ENCODE measurements at regions not wholly inside any gene's neighbourhood (a gene's known extent, or its start where the extent isn't known, plus 50 kb on each side); places are given as distances from the start of the nearest gene placed in this dataset.

DNA sequence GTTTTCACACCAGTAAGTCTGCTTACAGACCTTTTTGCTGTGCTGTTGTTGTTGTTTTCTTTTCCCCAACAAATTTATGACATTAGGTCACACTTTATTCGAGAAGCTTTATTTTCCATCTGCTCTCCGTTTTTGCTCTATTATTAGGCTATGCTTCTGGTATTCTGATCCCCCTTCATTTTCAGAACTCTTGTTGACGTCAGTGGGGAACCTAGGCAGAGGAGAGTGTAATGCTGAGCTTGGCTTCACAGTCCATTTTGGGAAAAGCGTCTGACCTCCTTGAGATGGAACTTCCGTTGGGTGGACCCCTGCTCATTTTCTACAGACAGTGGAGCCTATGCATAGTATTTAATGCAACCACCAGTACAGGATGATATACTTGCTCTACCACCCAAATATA lies 387.9 kb upstream of the MEF2C start:
- Histone ChIP-seq H4K5ac (ENCODE audit: low read depth, low read length) (no peak overlapping the region), H4K8ac (ENCODE audit: low read depth in 2 of 2, low read length in 2 of 2) (no peak overlapping the region), H2AK5ac (ENCODE audit: low read depth, low read length) (no peak overlapping the region), H3K4me1 (ENCODE audit: control insufficient read depth, insufficient read depth, low read length) (no peaks in the 10 kb centered on the region), H3K27ac (ENCODE audit: insufficient read depth, low read length) (no peak overlapping the region), H3K9me3 (ENCODE audit: control insufficient read depth, insufficient read depth, low read length) (no peaks in the 10 kb centered on the region), H3K9me1 (ENCODE audit: insufficient read depth, low read length) (no peaks in the 10 kb centered on the region), H2AK9ac (replicated peaks; ENCODE audit: low read depth, low read length, poor library complexity) (no peak overlapping the region), H3K56ac (ENCODE audit: extremely low read depth, insufficient read depth, low read length) (no peak overlapping the region), H2BK5ac (ENCODE audit: low read depth, low read length, poor library complexity, severe bottlenecking) (no peak overlapping the region), H3K36me3 (ENCODE audit: control insufficient read depth, insufficient read depth, low read length) (no peaks in the 10 kb centered on the region), H3K4ac (ENCODE audit: low read depth, low read length) (no peak overlapping the region), H3K79me1 (ENCODE audit: low read depth in 1 of 2, low read length in 2 of 2) (no peaks in the 10 kb centered on the region), H3K27me3 (ENCODE audit: control insufficient read depth, insufficient read depth, low read length) (no peaks in the 10 kb centered on the region), H2BK20ac (ENCODE audit: low read depth, low read length) (no peak overlapping the region), H2BK15ac (ENCODE audit: low read depth, low read length) (no peak overlapping the region), H3K14ac (replicated peaks; ENCODE audit: low read depth, low read length) (no peak overlapping the region), H3K18ac (ENCODE audit: low read depth, low read length) (no peak overlapping the region), H4K91ac (ENCODE audit: insufficient read depth, low read depth, low read length) (no peak overlapping the region), H2AFZ (replicated peaks; ENCODE audit: low read length, poor library complexity) (no peak overlapping the region), H4K20me1 (ENCODE audit: insufficient read depth, low read length) (no peaks in the 10 kb centered on the region), H3K9ac (ENCODE audit: low read depth, low read length) (no peak overlapping the region), H3K4me2 (ENCODE audit: low read depth, low read length) (no peak overlapping the region), H2BK120ac (ENCODE audit: low read depth, low read length) (no peak overlapping the region), H3K23ac (ENCODE audit: low read depth, low read length) (no peak overlapping the region), H3K4me3 (ENCODE audit: insufficient read depth, low read depth, low read length) (no peak overlapping the region)
- DNase-seq = no peak
- CTCF ChIA-PET = no interaction called here
- no peak for TF ChIP-seq FOS (IDR thresholded peaks at IDR 0.05; ENCODE audit: low read depth, low read length)
- no peak for TF ChIP-seq RAD21 (IDR thresholded peaks at IDR 0.05; ENCODE audit: low read length)
- TF ChIP-seq MAZ (IDR thresholded peaks at IDR 0.05; ENCODE audit: borderline replicate concordance, low read depth, low read length) = no peak
- no peak for TF ChIP-seq RCOR1 (IDR thresholded peaks at IDR 0.05; ENCODE audit: insufficient replicate concordance, low read length)
- TF ChIP-seq SMC3 (IDR thresholded peaks at IDR 0.05; ENCODE audit: low read depth, low read length) = no peak
- WGBS, 2 experiments (ENCODE audit: extremely low coverage in 2 of 2, insufficient read length in 1 of 2) = no CpG with 5 or more reads among the region's 5 CpGs
- intact Hi-C loops (cut with micrococcal nuclease) (no loop called here), in situ Hi-C loops (cut with MboI; ENCODE audit: low sequenced_read_pairs) (no loop called here), dilution Hi-C loops (cut with HindIII; ENCODE audit: low sequenced_read_pairs, unreplicated experiment) (no loop called here)
- no peak for ATAC-seq (ENCODE audit: low read depth)
- BruUV-seq (replicated peaks) = no TSS peak
- POLR2A ChIA-PET (ENCODE audit: unreplicated experiment) = no interaction called here
